ENCODE measurements at regions not wholly inside any gene's neighbourhood (a gene's known extent, or its start where the extent isn't known, plus 50 kb on each side); places are given as distances from the start of the nearest gene placed in this dataset.

- TF ChIP-seq POLR2AphosphoS5 (IDR thresholded peaks at IDR 0.05) (no peak), POLR2A (IDR thresholded peaks at IDR 0.05) (no peak)
- TF ChIP-seq, protein P1, sequence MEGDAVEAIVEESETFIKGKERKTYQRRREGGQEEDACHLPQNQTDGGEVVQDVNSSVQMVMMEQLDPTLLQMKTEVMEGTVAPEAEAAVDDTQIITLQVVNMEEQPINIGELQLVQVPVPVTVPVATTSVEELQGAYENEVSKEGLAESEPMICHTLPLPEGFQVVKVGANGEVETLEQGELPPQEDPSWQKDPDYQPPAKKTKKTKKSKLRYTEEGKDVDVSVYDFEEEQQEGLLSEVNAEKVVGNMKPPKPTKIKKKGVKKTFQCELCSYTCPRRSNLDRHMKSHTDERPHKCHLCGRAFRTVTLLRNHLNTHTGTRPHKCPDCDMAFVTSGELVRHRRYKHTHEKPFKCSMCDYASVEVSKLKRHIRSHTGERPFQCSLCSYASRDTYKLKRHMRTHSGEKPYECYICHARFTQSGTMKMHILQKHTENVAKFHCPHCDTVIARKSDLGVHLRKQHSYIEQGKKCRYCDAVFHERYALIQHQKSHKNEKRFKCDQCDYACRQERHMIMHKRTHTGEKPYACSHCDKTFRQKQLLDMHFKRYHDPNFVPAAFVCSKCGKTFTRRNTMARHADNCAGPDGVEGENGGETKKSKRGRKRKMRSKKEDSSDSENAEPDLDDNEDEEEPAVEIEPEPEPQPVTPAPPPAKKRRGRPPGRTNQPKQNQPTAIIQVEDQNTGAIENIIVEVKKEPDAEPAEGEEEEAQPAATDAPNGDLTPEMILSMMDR (IDR thresholded peaks at IDR 0.05) = no peak
Observed at GRCh38 chr2:181241366-181241765, 215.8 kb upstream of the ITGA4 start.
